A673 (cell line): ENCODE measurements at regions not wholly inside any gene's neighbourhood (a gene's known extent, or its start where the extent isn't known, plus 50 kb on each side); places are given as distances from the start of the nearest gene placed in this dataset.

Experiments
- EZH2 ChIP-seq: fragments of 200-600 bp; sonication (generic); IDR thresholded peaks from 2 replicates; pipeline ENCODE4 v1.6.1; 2017; ENCODE audit warnings: borderline replicate concordance, low read depth, mild to moderate bottlenecking, mixed read lengths, antibody characterized with exemption, low read length; ENCODE audit not compliant: poor library complexity, severe bottlenecking
- TF ChIP-seq, protein P1 (sequence below): fragments of 300-800, 200-600 bp; sonication (generic); conservative IDR thresholded peaks from 2 replicates; pipeline ENCODE4 v1.5.1; 2017; ENCODE audit warnings: low read depth, mild to moderate bottlenecking, antibody characterized with exemption, low read length, moderate library complexity, mixed read lengths

DNA sequence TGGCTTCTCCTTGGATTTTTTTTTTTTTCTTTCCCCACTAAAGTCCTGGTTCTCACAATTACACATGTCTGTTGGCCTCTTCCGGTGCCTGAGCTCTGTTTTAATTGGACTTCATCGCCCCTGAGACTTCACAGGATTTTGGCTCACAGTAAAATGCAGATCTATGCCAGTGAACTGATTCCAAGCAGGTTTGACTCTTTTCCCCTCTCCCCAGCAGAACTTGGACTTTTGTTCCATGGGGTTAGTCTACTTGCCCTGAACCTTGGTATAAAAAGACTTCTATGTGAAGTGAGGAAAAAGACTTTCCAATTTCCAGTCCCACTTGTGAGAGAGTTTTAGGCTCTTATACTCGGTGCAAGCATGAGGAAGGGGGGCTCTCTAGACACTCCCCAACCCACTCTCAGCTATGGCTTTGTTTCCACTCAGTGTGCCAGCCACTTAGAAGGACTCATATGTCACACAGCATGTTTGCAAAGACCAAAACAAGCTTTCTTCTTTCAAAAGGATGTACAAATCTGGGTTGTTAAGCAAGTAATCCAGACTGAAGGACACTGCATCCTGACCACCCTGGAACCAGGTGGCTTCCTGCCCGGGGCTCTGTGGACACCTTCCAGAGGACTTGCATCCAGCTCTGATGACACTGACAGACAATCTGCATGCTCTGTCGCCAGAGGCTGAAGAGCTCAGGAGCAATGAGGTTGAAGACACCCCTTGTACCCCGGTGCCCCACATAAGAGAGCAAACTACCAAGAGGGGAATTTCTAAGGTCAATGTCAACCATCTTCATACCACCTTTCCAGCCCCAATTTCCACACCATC lies 221.9 kb upstream of the EGLN3 start:
- no peak for TF ChIP-seq EZH2
- TF ChIP-seq, protein P1, sequence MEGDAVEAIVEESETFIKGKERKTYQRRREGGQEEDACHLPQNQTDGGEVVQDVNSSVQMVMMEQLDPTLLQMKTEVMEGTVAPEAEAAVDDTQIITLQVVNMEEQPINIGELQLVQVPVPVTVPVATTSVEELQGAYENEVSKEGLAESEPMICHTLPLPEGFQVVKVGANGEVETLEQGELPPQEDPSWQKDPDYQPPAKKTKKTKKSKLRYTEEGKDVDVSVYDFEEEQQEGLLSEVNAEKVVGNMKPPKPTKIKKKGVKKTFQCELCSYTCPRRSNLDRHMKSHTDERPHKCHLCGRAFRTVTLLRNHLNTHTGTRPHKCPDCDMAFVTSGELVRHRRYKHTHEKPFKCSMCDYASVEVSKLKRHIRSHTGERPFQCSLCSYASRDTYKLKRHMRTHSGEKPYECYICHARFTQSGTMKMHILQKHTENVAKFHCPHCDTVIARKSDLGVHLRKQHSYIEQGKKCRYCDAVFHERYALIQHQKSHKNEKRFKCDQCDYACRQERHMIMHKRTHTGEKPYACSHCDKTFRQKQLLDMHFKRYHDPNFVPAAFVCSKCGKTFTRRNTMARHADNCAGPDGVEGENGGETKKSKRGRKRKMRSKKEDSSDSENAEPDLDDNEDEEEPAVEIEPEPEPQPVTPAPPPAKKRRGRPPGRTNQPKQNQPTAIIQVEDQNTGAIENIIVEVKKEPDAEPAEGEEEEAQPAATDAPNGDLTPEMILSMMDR, result no peak
